GM12878 (cell line): ENCODE measurements at regions not wholly inside any gene's neighbourhood (a gene's known extent, or its start where the extent isn't known, plus 50 kb on each side); places are given as distances from the start of the nearest gene placed in this dataset.

Experiments used
- ATAC-seq: fragments of 200-7000 bp; cut with Tn5 transposase; 3 replicates; pipeline ENCODE4 v1.9.1; 2020; ENCODE audit warnings: mild to moderate bottlenecking, moderate library complexity
- BruUV-seq: library from RNA; stranded (reverse); fragments of 400-500 nt; replicated peaks from 2 replicates; lab custom pipeline; 2021; lab: Mats Ljungman, UMichigan
- CTCF ChIA-PET: fragments of 300-600 bp; sonication (Branson Sonifier 250); formaldehyde crosslinking; extraction: SDS; loops from one replicate; lab custom pipeline; 2021; ENCODE audit warnings: inconsistent platforms; lab: Yijun Ruan, JAX
- POLR2A ChIA-PET: fragments of 350-600 bp; formaldehyde crosslinking; extraction: SDS; loops from one replicate; lab custom pipeline; 2021; ENCODE audit warnings: inconsistent platforms; lab: Charles Lee
- RAD21 ChIA-PET: fragments of 300-600 bp; sonication (Branson Sonifier 250); formaldehyde crosslinking; loops from one replicate; lab custom pipeline; 2023; ENCODE audit warnings: antibody characterized with exemption; ENCODE audit not compliant: unreplicated experiment; lab: Charles Lee
- SMC1A ChIA-PET: fragments of 300-600 bp; sonication (Branson Sonifier 250); formaldehyde crosslinking; loops from one replicate; lab custom pipeline; 2023; ENCODE audit not compliant: unreplicated experiment, uncharacterized antibody; lab: Charles Lee
- DNase-seq: peaks from one replicate; pipeline ENCODE4 v3.0.0-alpha.2; 2011; ENCODE audit warnings: low read depth, low spot score
- FAIRE-seq: peaks from 3 replicates; lab custom pipeline; 2011; peaks lifted over from hg19 to GRCh38; lab: Jason Lieb, UNC
- H2AFZ ChIP-seq: 2 replicates; pipeline ENCODE4 v1.6.0; 2011; ENCODE audit warnings: low read depth, low read length, control low read depth; ENCODE audit not compliant: control insufficient read depth
- H3K27ac ChIP-seq: 2 replicates; pipeline ENCODE4 v1.5.1; 2011; ENCODE audit warnings: control low read depth; ENCODE audit not compliant: control insufficient read depth, insufficient read depth
- H3K27me3 ChIP-seq, 2 experiments: replicated peaks in 1 of 2; 2 replicates each; pipeline versions ENCODE4 v1.6.0 to v1.6.1; 2011; ENCODE audit warnings: low read length in 1 of 2; ENCODE audit not compliant: control insufficient read depth in 2 of 2, insufficient read depth in 2 of 2
- H3K36me3 ChIP-seq, 2 experiments: 2 replicates each; pipeline ENCODE4 v1.5.1; 2011; ENCODE audit warnings: low read length in 1 of 2; ENCODE audit not compliant: control insufficient read depth in 2 of 2, insufficient read depth in 2 of 2
- H3K4me1 ChIP-seq: 2 replicates; pipeline ENCODE4 v1.6.1; 2011; ENCODE audit warnings: mild to moderate bottlenecking, low read length, moderate library complexity, mixed read lengths; ENCODE audit not compliant: control insufficient read depth, insufficient read depth
- H3K4me2 ChIP-seq: 2 replicates; pipeline ENCODE4 v1.6.0; 2011; ENCODE audit warnings: control low read depth; ENCODE audit not compliant: control insufficient read depth, insufficient read depth
- H3K4me3 ChIP-seq: fragments of 200-600 bp; sonication (generic); 2 replicates; pipeline ENCODE4 v1.5.1; 2016
- H3K79me2 ChIP-seq: 2 replicates; pipeline ENCODE4 v1.6.0; 2011; ENCODE audit warnings: low read length; ENCODE audit not compliant: control insufficient read depth, insufficient read depth
- H3K9ac ChIP-seq: 2 replicates; pipeline ENCODE4 v1.8.0; 2011; ENCODE audit warnings: low read length, control low read depth, mixed read lengths; ENCODE audit not compliant: control insufficient read depth, insufficient read depth
- H3K9me3 ChIP-seq: replicated peaks from 3 replicates; pipeline ENCODE4 v1.5.1; 2011; ENCODE audit warnings: mild to moderate bottlenecking, low read length; ENCODE audit not compliant: control insufficient read depth, insufficient read depth
- H4K20me1 ChIP-seq: 2 replicates; pipeline ENCODE4 v1.6.0; 2011; ENCODE audit not compliant: control insufficient read depth, insufficient read depth
- FOXK2 ChIP-seq: fragments of 450-650 bp; IDR thresholded peaks from 2 replicates; pipeline ENCODE4 v1.6.1; 2017; ENCODE audit warnings: mild to moderate bottlenecking, moderate library complexity
- HDAC2 ChIP-seq: fragments of 200-600 bp; sonication (generic); IDR thresholded peaks from 2 replicates; pipeline ENCODE4 v1.6.1; 2017
- HDAC6 ChIP-seq: fragments of 200-600 bp; sonication (generic); IDR thresholded peaks from one replicate; pipeline ENCODE4 v1.8.0; 2017; ENCODE audit warnings: antibody characterized with exemption; ENCODE audit not compliant: unreplicated experiment
- IRF4 ChIP-seq: IDR thresholded peaks from 2 replicates; pipeline ENCODE4 v1.6.1; 2011; ENCODE audit warnings: low read depth, low read length
- NR2C2 ChIP-seq: IDR thresholded peaks from 2 replicates; pipeline ENCODE4 v1.6.1; 2011; ENCODE audit warnings: borderline replicate concordance, low read depth; ENCODE audit not compliant: control insufficient read depth, insufficient read length
- SMAD1 ChIP-seq: fragments of 450-650 bp; IDR thresholded peaks from 2 replicates; pipeline ENCODE4 v1.6.1; 2018; ENCODE audit warnings: mild to moderate bottlenecking, low read depth; ENCODE audit not compliant: partially characterized antibody
- SPI1 ChIP-seq: IDR thresholded peaks from 2 replicates; pipeline ENCODE4 v1.6.1; 2011; ENCODE audit warnings: low read depth, mild to moderate bottlenecking, low read length, moderate library complexity, borderline replicate concordance; ENCODE audit not compliant: insufficient read depth
- SREBF1 ChIP-seq: IDR thresholded peaks from 2 replicates; pipeline ENCODE4 v1.6.1; 2012; ENCODE audit warnings: mild to moderate bottlenecking, low read length
- SUPT20H ChIP-seq: IDR thresholded peaks from 2 replicates; pipeline ENCODE4 v1.6.1; 2011; ENCODE audit warnings: low read depth, mild to moderate bottlenecking, low read length, moderate library complexity, borderline replicate concordance; ENCODE audit not compliant: control insufficient read depth
- ZBTB4 ChIP-seq: fragments of 450-650 bp; formaldehyde crosslinking; IDR thresholded peaks from 2 replicates; pipeline ENCODE4 v1.4.0; 2022; ENCODE audit warnings: mild to moderate bottlenecking, moderate library complexity
- ZNF217 ChIP-seq: fragments of 450-650 bp; IDR thresholded peaks from 2 replicates; pipeline ENCODE4 v1.6.1; 2017; ENCODE audit warnings: antibody characterized with exemption, mild to moderate bottlenecking
- ZNF622 ChIP-seq: fragments of 450-650 bp; IDR thresholded peaks from 2 replicates; pipeline ENCODE4 v1.6.1; 2017; ENCODE audit warnings: mild to moderate bottlenecking, inconsistent platforms
- WGBS: methylation state at CpG from one replicate; pipeline ENCODE4 v1.1.6; 2016; ENCODE audit warnings: low lambda C conversion rate; ENCODE audit not compliant: insufficient replicate concordance, insufficient coverage; ENCODE audit errors: missing lambda C conversion rate; 5-methylcytosine and 5-hydroxymethylcytosine counted together
- in situ Hi-C: fragments of 300-500 bp; cut with MboI; formaldehyde crosslinking; loops from 9 replicates; pipeline ENCODE4 v1.14.3; 2018; ENCODE audit warnings: mixed read lengths
- intact Hi-C: fragments of 100-400 bp; cut with micrococcal nuclease; formaldehyde crosslinking; loops from one replicate; pipeline ENCODE4 v1.14.2; 2022; ENCODE audit not compliant: unreplicated experiment

- ChIA-PET CTCF (no interaction called here), RAD21 (no interaction called here), SMC1A (no interaction called here), POLR2A (no interaction called here)
- H3K4me1 ChIP-seq, result no peaks in the 10 kb centered on the region
- in situ Hi-C loops, result no loop called here
- DNase-seq (no peak), FAIRE-seq (no peak), ATAC-seq (no peak)
- TF ChIP-seq HDAC2, result no peak
- TF ChIP-seq SUPT20H, result no peak
- no peak for TF ChIP-seq SREBF1
- TF ChIP-seq IRF4, result no peak
- TF ChIP-seq SMAD1, result no peak
- no peak for TF ChIP-seq ZBTB4 (CRISPR knock-in tag)
- no peak for TF ChIP-seq HDAC6
- no peak for TF ChIP-seq ZNF217
- TF ChIP-seq ZNF622, result no peak
- TF ChIP-seq FOXK2, result no peak
- TF ChIP-seq SPI1, result no peak
- no peak for TF ChIP-seq NR2C2
- intact Hi-C loops, result no loop called here
- no peak overlapping the region for H2AFZ ChIP-seq
- no peaks in the 10 kb centered on the region for H3K36me3 ChIP-seq
- WGBS, result 0% methylated on average over 3 of the region's 3 CpGs
- no TSS peak for BruUV-seq
- H3K4me3 ChIP-seq, result no peak overlapping the region
- no peaks in the 10 kb centered on the region for H4K20me1 ChIP-seq
- H3K27me3 ChIP-seq, result no peaks in the 10 kb centered on the region
- H3K9me3 ChIP-seq, result no peaks in the 10 kb centered on the region; the same call in 2 of the 3 replicates
- H3K79me2 ChIP-seq, result no peaks in the 10 kb centered on the region
- H3K9ac ChIP-seq, result no peak overlapping the region
- no peak overlapping the region for H3K27ac ChIP-seq
- H3K4me2 ChIP-seq, result no peak overlapping the region
These were observed 404.9 kb upstream of the ADAMTS16 start for GRCh38 chr5:4735261-4735660.
